ENCODE measurements at regions not wholly inside any gene's neighbourhood (a gene's known extent, or its start where the extent isn't known, plus 50 kb on each side); places are given as distances from the start of the nearest gene placed in this dataset.

- TF ChIP-seq CTCF (IDR thresholded peaks at IDR 0.05) (no peak), POLR2A (IDR thresholded peaks at IDR 0.05) (no peak)
Measured at GRCh38 chr5:130335117-130335516, 430.9 kb downstream of the CHSY3 start.
